Mammary epithelial cell (primary cell): ENCODE measurements at regions not wholly inside any gene's neighbourhood (a gene's known extent, or its start where the extent isn't known, plus 50 kb on each side); places are given as distances from the start of the nearest gene placed in this dataset.

Source experiments
- CTCF ChIP-seq, 2 donors: IDR thresholded peaks in 1 of 2; conservative IDR thresholded peaks in 1 of 2; 2 replicates each; pipeline ENCODE4 v1.5.1; 2011 to 2012; ENCODE audit warnings: inconsistent platforms in 2 of 2, low read length in 2 of 2, mild to moderate bottlenecking in 2 of 2, control low read depth in 1 of 2, low read depth in 1 of 2; ENCODE audit not compliant: insufficient read depth in 1 of 2; ENCODE audit errors: extremely low read depth in 1 of 2
- EZH2 ChIP-seq: IDR thresholded peaks from 2 replicates; pipeline ENCODE4 v1.6.1; 2012; ENCODE audit warnings: low read length, inconsistent platforms, borderline replicate concordance

- TF ChIP-seq CTCF (conservative IDR thresholded peaks at IDR 0.05 in 1 of 2, IDR thresholded peaks at IDR 0.05 in 1 of 2; ENCODE audit: extremely low read depth in 1 of 2, insufficient read depth in 1 of 2, low read depth in 1 of 2, low read length in 2 of 2) = no peak
- no peak for TF ChIP-seq EZH2
Measured at GRCh38 chr2:58900246-58901027, 659.3 kb upstream of the FANCL start.
